ENCODE measurements at regions not wholly inside any gene's neighbourhood (a gene's known extent, or its start where the extent isn't known, plus 50 kb on each side); places are given as distances from the start of the nearest gene placed in this dataset.

- peak; percentile 28 for TF ChIP-seq POLR2A (IDR thresholded peaks at IDR 0.05; ENCODE audit: low read depth, low read length)
- TF ChIP-seq CTCF (IDR thresholded peaks at IDR 0.05; ENCODE audit: extremely low read depth in 1 of 2, insufficient read depth in 1 of 2, low read depth in 1 of 2, low read length in 2 of 2): no peak
- TF ChIP-seq POLR2AphosphoS5 (IDR thresholded peaks at IDR 0.05; ENCODE audit: insufficient read depth, low read depth, low read length): no peak
- TF ChIP-seq EZH2 (IDR thresholded peaks at IDR 0.05; ENCODE audit: borderline replicate concordance, low read depth, low read length, severe bottlenecking): no peak
- TF ChIP-seq MYC (IDR thresholded peaks at IDR 0.05; ENCODE audit: low read depth, low read length): no peak
Observed at GRCh38 chr11:28702871-28703270, 594.7 kb downstream of the METTL15 start.
